SK-N-SH (cell line): ENCODE measurements at regions not wholly inside any gene's neighbourhood (a gene's known extent, or its start where the extent isn't known, plus 50 kb on each side); places are given as distances from the start of the nearest gene placed in this dataset.

Source experiments
- CTCF ChIA-PET: fragments of 300-600, 350-600 bp; formaldehyde crosslinking; extraction: SDS; loops from one replicate; lab custom pipeline; 2021; lab: Yijun Ruan, JAX
- POLR2A ChIA-PET: fragments of 350-600 bp; sonication (Branson Sonifier 250); formaldehyde crosslinking; extraction: SDS; loops from one replicate; lab custom pipeline; 2020; ENCODE audit warnings: antibody characterized with exemption, inconsistent platforms; lab: Yijun Ruan, JAX
- DNase-seq: peaks from one replicate; pipeline ENCODE4 v3.0.0; 2012
- H2AFZ ChIP-seq: fragments of 200-600 bp; sonication (generic); 2 replicates; pipeline ENCODE4 v1.8.1; 2016; ENCODE audit warnings: antibody characterized with exemption, mild to moderate bottlenecking, low read depth
- H3F3A ChIP-seq: fragments of 200-600 bp; sonication (generic); replicated peaks from 2 replicates; pipeline ENCODE3; 2016; ENCODE audit warnings: antibody characterized with exemption, mild to moderate bottlenecking; ENCODE audit not compliant: insufficient read depth
- H3K27ac ChIP-seq, 2 experiments: fragments of 200-500 bp in 1 of 2; fragments of 200-600 bp in 1 of 2; sonication (Bioruptor generic) in 1 of 2; sonication (generic), shearing (Covaris generic) in 1 of 2; 2 replicates each; pipeline versions ENCODE4 v1.5.1 to v1.6.1; 2014 to 2016; ENCODE audit warnings: low read depth in 2 of 2, inconsistent platforms in 1 of 2, low read length in 1 of 2, mild to moderate bottlenecking in 1 of 2, mixed read lengths in 1 of 2
- H3K27me3 ChIP-seq: fragments of 200-600 bp; sonication (generic), shearing (Covaris generic); 2 replicates; pipeline ENCODE4 v1.6.1; 2016; ENCODE audit warnings: mixed run types; ENCODE audit not compliant: insufficient read depth
- H3K36me3 ChIP-seq, 2 experiments: fragments of 200-500 bp in 1 of 2; fragments of 200-600 bp in 1 of 2; sonication (Bioruptor generic) in 1 of 2; sonication (generic) in 1 of 2; replicated peaks in 1 of 2; 2 replicates each; pipeline versions ENCODE3 to v1.5.1; 2014 to 2016; ENCODE audit warnings: low read length in 1 of 2, mild to moderate bottlenecking in 1 of 2; ENCODE audit not compliant: insufficient read depth in 2 of 2, control insufficient read depth in 1 of 2
- H3K4me1 ChIP-seq, 2 experiments: fragments of 200-500 bp in 1 of 2; fragments of 200-600 bp in 1 of 2; sonication (Bioruptor generic) in 1 of 2; sonication (generic), shearing (Covaris generic) in 1 of 2; 2 replicates each; pipeline versions ENCODE4 v1.5.1 to v1.6.1; 2014 to 2016; ENCODE audit warnings: low read depth in 1 of 2, low read length in 1 of 2, mixed run types in 1 of 2; ENCODE audit not compliant: insufficient read depth in 2 of 2, control insufficient read depth in 1 of 2
- H3K4me2 ChIP-seq: fragments of 200-600 bp; sonication (generic), shearing (Covaris generic); 2 replicates; pipeline ENCODE4 v1.6.1; 2017; ENCODE audit warnings: mixed run types
- H3K4me3 ChIP-seq, 2 experiments: fragments of 200-500 bp in 1 of 2; fragments of 200-600 bp in 1 of 2; sonication (Bioruptor generic) in 1 of 2; sonication (generic), shearing (Covaris generic) in 1 of 2; 2 replicates each; pipeline versions ENCODE4 v1.5.1 to v1.8.1; 2014 to 2016; ENCODE audit warnings: low read depth in 2 of 2, inconsistent platforms in 1 of 2, low read length in 1 of 2, mild to moderate bottlenecking in 1 of 2, mixed read lengths in 1 of 2, moderate library complexity in 1 of 2
- H3K79me2 ChIP-seq: fragments of 200-600 bp; sonication (generic); 2 replicates; pipeline ENCODE4 v1.8.1; 2017; ENCODE audit warnings: mild to moderate bottlenecking; ENCODE audit not compliant: insufficient read depth
- H3K9ac ChIP-seq: fragments of 200-600 bp; sonication (generic); 2 replicates; pipeline ENCODE4 v1.6.1; 2017; ENCODE audit warnings: mixed run types
- H3K9me2 ChIP-seq: fragments of 200-600 bp; sonication (generic); 2 replicates; pipeline ENCODE4 v1.6.1; 2017; ENCODE audit warnings: mixed run types
- H3K9me3 ChIP-seq: fragments of 200-600 bp; sonication (generic); 2 replicates; pipeline ENCODE4 v1.6.1; 2017; ENCODE audit warnings: mixed run types, mild to moderate bottlenecking, moderate library complexity
- H4K20me1 ChIP-seq: fragments of 200-600 bp; sonication (generic); 2 replicates; pipeline ENCODE4 v1.6.1; 2017; ENCODE audit warnings: mild to moderate bottlenecking, mixed run types; ENCODE audit not compliant: insufficient read depth
- FOXJ3 ChIP-seq: sonication (generic); formaldehyde crosslinking; IDR thresholded peaks from 2 replicates; pipeline ENCODE4 v1.5.1; 2020; ENCODE audit warnings: mild to moderate bottlenecking, missing genetic modification reagents
- FOXM1 ChIP-seq: IDR thresholded peaks from 2 replicates; pipeline ENCODE4 v1.4.0; 2012; ENCODE audit warnings: low read depth, mild to moderate bottlenecking
- GATA2 ChIP-seq: sonication (generic); formaldehyde crosslinking; IDR thresholded peaks from 2 replicates; pipeline ENCODE4 v1.5.0; 2020; ENCODE audit warnings: mild to moderate bottlenecking, missing genetic modification reagents
- IRF3 ChIP-seq: fragments of 150-350 bp; IDR thresholded peaks from 2 replicates; pipeline ENCODE4 v1.6.1; 2016; ENCODE audit warnings: mild to moderate bottlenecking, low read depth, low read length
- JUND ChIP-seq: IDR thresholded peaks from 2 replicates; pipeline ENCODE4 v1.4.0; 2012
- MAX ChIP-seq: IDR thresholded peaks from 2 replicates; pipeline ENCODE4 v1.4.0; 2012; ENCODE audit warnings: low read depth
- MEF2A ChIP-seq: IDR thresholded peaks from 2 replicates; pipeline ENCODE4 v1.4.0; 2012; ENCODE audit warnings: low read depth, borderline replicate concordance
- NFIC ChIP-seq: IDR thresholded peaks from 2 replicates; pipeline ENCODE4 v1.4.0; 2012; ENCODE audit warnings: borderline replicate concordance
- PBX3 ChIP-seq: IDR thresholded peaks from 2 replicates; pipeline ENCODE4; 2012
- RCOR1 ChIP-seq: fragments of 150-350 bp; IDR thresholded peaks from 2 replicates; pipeline ENCODE4 v1.6.1; 2017; ENCODE audit warnings: antibody characterized with exemption, low read length
- REST ChIP-seq: IDR thresholded peaks from 2 replicates; pipeline ENCODE4 v1.6.1; 2012; ENCODE audit warnings: mild to moderate bottlenecking, low read depth, low read length, moderate library complexity
- RFX5 ChIP-seq: IDR thresholded peaks from 2 replicates; pipeline ENCODE4 v1.6.1; 2012; ENCODE audit warnings: mild to moderate bottlenecking, improper control_type of control experiment, low read length
- RXRA ChIP-seq: IDR thresholded peaks from 2 replicates; pipeline ENCODE4 v1.4.0; 2012; ENCODE audit warnings: low read depth, mild to moderate bottlenecking, borderline replicate concordance
- SIN3A ChIP-seq: IDR thresholded peaks from 2 replicates; pipeline ENCODE4 v1.6.1; 2012; ENCODE audit warnings: low read depth, mild to moderate bottlenecking, low read length, moderate library complexity, borderline replicate concordance
- SMC3 ChIP-seq: IDR thresholded peaks from 2 replicates; pipeline ENCODE4 v1.6.1; 2012; ENCODE audit warnings: low read depth, low read length, improper control_type of control experiment
- USF1 ChIP-seq: IDR thresholded peaks from 2 replicates; pipeline ENCODE4 v1.4.0; 2012; ENCODE audit warnings: low read depth, borderline replicate concordance
- ZBTB33 ChIP-seq: IDR thresholded peaks from 2 replicates; pipeline ENCODE4 v1.4.0; 2012; ENCODE audit warnings: low read depth, borderline replicate concordance
- WGBS: methylation state at CpG from one replicate; pipeline ENCODE4 v1.1.6; 2017; ENCODE audit warnings: low lambda C conversion rate; 5-methylcytosine and 5-hydroxymethylcytosine counted together

- no peak for TF ChIP-seq ZBTB33
- no peak for TF ChIP-seq USF1
- no peak for TF ChIP-seq SIN3A
- no peak for TF ChIP-seq NFIC
- no peak for TF ChIP-seq RFX5
- no peak for TF ChIP-seq MAX
- no peak for TF ChIP-seq SMC3
- no peak for TF ChIP-seq FOXM1
- TF ChIP-seq FOXJ3 = no peak
Observed at GRCh38 chr2:220653776-220654175, 918.3 kb downstream of the EPHA4 start (continued).

- no peak for DNase-seq
- no peak for TF ChIP-seq USF1
- TF ChIP-seq IRF3 = no peak
- TF ChIP-seq MEF2A = no peak
- no peak for TF ChIP-seq GATA2
- TF ChIP-seq SIN3A = no peak
- no peak for TF ChIP-seq JUND
- no peak for TF ChIP-seq RFX5
- no peak for TF ChIP-seq RXRA
- no peak for TF ChIP-seq FOXJ3
- TF ChIP-seq REST = no peak
- TF ChIP-seq MAX = no peak
- no peak for TF ChIP-seq PBX3
- TF ChIP-seq SMC3 = no peak
- TF ChIP-seq RCOR1 = no peak
- CTCF ChIA-PET = no interaction called here
- Histone ChIP-seq H4K20me1 (no peaks in the 10 kb centered on the region), H3K27ac (no peak overlapping the region), H3K9me3 (no peaks in the 10 kb centered on the region), H3K9me2 (no peaks in the 10 kb centered on the region), H3K27me3 (no peaks in the 10 kb centered on the region), H3K4me2 (no peak overlapping the region), H3K4me1 (no peaks in the 10 kb centered on the region), H3K4me3 (no peak overlapping the region), H3K79me2 (no peaks in the 10 kb centered on the region), H3K36me3 (no peaks in the 10 kb centered on the region), H2AFZ (no peak overlapping the region), H3K9ac (no peak overlapping the region), H3F3A (no peaks in the 10 kb centered on the region)
- 12% methylated on average over 3 of the region's 3 CpGs for WGBS
- POLR2A ChIA-PET = no interaction called here
Observed at GRCh38 chr2:220654322-220654721, 917.8 kb downstream of the EPHA4 start.
